Activated T-cell treated with anti-CD3 and anti-CD28 coated beads, Interleukin-2, amount 50 U/mL, for 24 hours (primary cell): ENCODE measurements at regions not wholly inside any gene's neighbourhood (a gene's known extent, or its start where the extent isn't known, plus 50 kb on each side); places are given as distances from the start of the nearest gene placed in this dataset.

Experiments
- DNase-seq: peaks from one replicate; pipeline ENCODE4 v3.0.0-alpha.2; 2020
- H3K27ac Mint-ChIP-seq: 2 replicates; pipeline ENCODE4 v1.8.0; 2020; ENCODE audit warnings: mild to moderate bottlenecking, mixed read lengths
- H3K27me3 Mint-ChIP-seq: 2 replicates; pipeline ENCODE4 v1.8.0; 2020; ENCODE audit warnings: mixed read lengths
- H3K36me3 Mint-ChIP-seq: 2 replicates; pipeline ENCODE4 v1.8.0; 2020; ENCODE audit warnings: low read depth, mixed read lengths
- H3K4me1 Mint-ChIP-seq: 2 replicates; pipeline ENCODE4 v1.8.0; 2020; ENCODE audit warnings: low read depth, mixed read lengths
- H3K4me3 Mint-ChIP-seq: 2 replicates; pipeline ENCODE4 v1.8.0; 2020; ENCODE audit warnings: mild to moderate bottlenecking, moderate library complexity, mixed read lengths
- H3K9me3 Mint-ChIP-seq: 2 replicates; pipeline ENCODE4 v1.8.0; 2020; ENCODE audit warnings: mixed read lengths

DNA sequence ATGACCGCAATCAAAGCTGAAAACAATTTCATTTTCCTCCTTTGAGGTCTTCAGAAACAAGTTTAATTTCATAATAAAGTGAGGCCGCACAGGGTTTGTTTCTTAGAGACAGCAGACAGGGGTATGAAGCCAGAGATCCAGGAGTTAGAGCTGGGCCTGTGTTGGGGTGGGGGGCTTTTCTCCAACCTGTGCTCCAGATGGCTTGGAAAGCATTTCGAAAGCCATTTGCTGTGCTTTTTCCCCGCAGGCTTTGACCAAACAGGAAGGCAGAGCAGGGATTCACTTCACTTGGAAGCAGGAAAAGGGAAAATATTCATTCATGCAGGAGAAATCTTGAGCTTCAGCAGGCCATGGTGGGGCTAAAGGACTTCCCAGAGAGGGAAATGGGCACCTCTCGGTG lies 617.4 kb downstream of the SOX6 start:
- Mint-ChIP-seq H3K27ac (no peak overlapping the region), H3K27me3 (no peaks in the 10 kb centered on the region)

DNA sequence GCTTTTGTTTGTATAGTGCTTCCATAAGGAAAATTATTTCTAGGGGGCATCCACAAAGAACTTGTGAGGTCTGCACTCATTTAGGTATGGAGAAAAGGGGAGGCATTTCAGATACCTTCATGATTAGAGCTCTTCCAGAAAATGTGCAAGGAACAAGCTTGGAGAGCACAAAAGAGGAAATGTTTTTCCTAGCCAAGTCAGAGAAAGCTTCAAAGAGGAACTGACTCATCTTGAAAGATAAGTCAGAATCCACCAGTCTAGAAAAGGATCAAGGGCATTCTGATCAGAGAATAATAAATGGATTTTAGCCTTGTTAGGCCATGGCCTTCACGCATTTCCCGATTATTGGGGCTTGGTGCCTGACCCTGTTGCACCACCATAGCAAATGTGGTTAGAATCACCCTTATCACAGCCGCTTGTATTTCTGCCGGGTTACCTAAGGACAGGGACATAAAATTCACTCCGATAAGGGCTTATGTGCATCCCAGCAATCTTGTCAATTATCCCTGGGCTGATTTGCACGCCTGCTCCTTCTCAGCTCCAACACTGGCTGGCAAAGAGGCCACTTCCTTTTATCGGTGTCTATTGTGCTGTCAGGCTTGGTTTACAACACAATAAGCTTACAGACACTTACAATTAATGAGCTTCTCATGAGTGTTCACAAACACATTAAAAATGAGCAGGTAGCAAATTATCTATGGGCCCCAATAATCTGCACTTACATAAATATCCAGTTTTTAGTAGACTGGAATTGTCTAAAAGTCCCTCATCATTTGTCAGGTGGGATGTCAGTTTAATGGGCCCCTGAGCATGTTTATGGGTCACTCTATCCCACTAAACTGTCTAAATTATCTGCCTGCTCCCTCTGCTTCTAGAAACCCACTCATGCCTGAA lies 613.5 kb downstream of the SOX6 start:
- no peak for DNase-seq
- Mint-ChIP-seq H3K36me3 (no peaks in the 10 kb centered on the region), H3K4me3 (no peak overlapping the region), H3K9me3 (no peaks in the 10 kb centered on the region), H3K27me3 (no peaks in the 10 kb centered on the region), H3K4me1 (no peaks in the 10 kb centered on the region), H3K27ac (no peak overlapping the region)

More for the DNA sequence above, 617.4 kb downstream of the SOX6 start:
- no peak for DNase-seq
- Mint-ChIP-seq H3K4me3 (no peak overlapping the region), H3K36me3 (no peaks in the 10 kb centered on the region), H3K9me3 (no peaks in the 10 kb centered on the region), H3K4me1 (no peaks in the 10 kb centered on the region)

DNA sequence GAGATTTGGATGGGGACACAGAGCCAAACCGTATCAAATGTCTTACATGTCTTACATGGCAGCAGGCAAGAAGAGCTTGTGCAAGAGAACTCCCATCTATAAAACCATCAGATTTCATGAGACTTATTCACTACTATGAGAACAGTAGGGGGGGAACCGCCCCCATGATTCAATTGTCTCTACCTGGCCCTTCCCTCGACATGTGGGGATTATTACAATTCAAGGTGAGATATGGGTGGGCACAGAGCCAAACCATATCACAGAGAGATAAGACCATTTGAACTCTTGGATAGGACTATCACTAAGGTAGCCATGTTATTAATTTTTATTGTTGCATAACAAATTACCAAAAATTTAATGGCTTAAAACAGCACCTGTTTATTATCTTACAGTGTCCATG lies 611.7 kb downstream of the SOX6 start:
- Mint-ChIP-seq H3K36me3 (no peaks in the 10 kb centered on the region), H3K4me1 (no peaks in the 10 kb centered on the region), H3K27ac (no peak overlapping the region), H3K9me3 (no peaks in the 10 kb centered on the region), H3K4me3 (no peak overlapping the region), H3K27me3 (no peaks in the 10 kb centered on the region)
- DNase-seq: no peak

DNA sequence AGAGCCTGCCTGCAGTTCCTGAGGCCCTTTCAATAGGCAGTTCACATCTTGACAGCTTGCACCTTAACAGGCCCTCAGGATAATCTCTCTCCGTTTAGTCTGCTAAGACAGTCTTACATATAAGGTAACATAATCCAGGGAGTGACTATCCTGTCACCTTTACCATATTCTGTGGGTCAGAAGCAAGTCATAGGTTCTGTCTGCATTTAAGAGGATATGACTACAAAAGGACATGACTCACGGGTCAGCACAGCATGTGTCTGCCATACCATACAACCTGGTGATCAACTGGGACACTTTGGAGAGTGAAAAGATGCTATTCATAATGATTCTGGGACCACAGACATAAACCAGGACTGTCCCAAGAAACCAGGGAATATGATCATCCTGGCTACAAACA lies 611.1 kb downstream of the SOX6 start:
- Mint-ChIP-seq H3K27me3 (no peaks in the 10 kb centered on the region), H3K9me3 (no peaks in the 10 kb centered on the region), H3K27ac (no peak overlapping the region), H3K4me1 (no peaks in the 10 kb centered on the region), H3K4me3 (no peak overlapping the region), H3K36me3 (no peaks in the 10 kb centered on the region)
- DNase-seq: no peak

DNA sequence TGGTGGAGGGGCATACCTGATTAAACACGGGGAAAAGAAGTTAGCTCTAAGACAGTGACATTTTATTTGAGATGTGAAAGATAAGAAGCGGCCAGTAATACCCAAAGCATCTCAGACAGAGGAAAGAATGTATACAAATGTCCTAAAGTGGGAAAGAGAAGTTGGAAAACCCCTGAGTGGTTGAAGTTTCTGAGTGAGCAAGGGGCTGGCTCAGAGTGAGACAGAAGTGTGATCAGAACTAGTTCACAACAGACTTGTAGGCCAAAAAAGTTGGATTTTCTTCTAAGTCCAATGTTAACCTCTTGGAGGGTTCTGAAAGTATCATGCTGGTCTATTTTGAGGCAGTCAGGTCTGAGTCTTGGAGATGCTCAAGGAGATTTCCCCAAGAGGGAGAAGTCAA lies 608.7 kb downstream of the SOX6 start:
- no peak for DNase-seq
- H3K4me1 Mint-ChIP-seq: no peaks in the 10 kb centered on the region
- H3K9me3 Mint-ChIP-seq: no peaks in the 10 kb centered on the region
- no peaks in the 10 kb centered on the region for H3K27me3 Mint-ChIP-seq
- no peaks in the 10 kb centered on the region for H3K36me3 Mint-ChIP-seq
- no peak overlapping the region for H3K4me3 Mint-ChIP-seq
- H3K27ac Mint-ChIP-seq: no peak overlapping the region

DNA sequence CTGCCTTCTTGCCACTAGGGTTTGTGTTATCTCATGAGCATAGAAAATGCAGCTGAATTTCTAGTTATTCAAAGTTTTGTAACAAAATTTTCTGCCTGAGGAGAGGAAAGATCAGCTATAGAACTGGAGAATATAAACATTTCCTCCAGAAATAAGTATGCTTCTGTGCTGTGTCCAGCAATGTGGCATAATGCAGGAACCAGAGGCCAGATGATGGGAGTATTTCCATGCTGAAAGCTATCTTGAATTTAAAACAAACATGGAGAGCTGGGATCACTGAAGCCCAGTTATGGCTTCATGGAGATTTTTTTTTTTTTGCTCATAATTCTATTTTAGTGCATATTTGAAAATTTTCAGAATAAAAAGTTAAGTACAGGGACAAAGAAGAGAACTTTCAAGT lies 608.2 kb downstream of the SOX6 start:
- Mint-ChIP-seq H3K27ac (no peak overlapping the region), H3K9me3 (no peaks in the 10 kb centered on the region), H3K27me3 (no peaks in the 10 kb centered on the region), H3K4me3 (no peak overlapping the region), H3K4me1 (no peaks in the 10 kb centered on the region), H3K36me3 (no peaks in the 10 kb centered on the region)
- no peak for DNase-seq

DNA sequence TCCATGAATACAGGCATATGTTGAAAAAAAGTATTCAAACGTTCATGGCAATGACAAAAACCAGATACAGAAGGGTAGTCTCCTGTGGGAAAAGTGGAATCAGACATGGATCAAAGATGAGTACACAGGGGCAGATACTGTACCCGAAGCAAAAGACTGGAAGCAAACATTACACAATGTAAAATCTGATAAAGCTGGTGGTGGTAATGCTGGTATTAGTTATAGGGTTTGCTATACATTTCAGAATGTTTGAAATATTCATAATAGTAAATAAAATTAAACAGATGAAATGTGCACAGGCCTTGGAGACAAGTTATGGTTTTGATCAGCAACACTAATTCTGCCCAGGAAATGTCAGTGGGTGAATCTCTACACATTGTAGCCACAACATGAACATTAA lies 607.6 kb downstream of the SOX6 start:
- H3K36me3 Mint-ChIP-seq: no peaks in the 10 kb centered on the region
- peaks cover under 1% of the 10 kb centered on the region for H3K9me3 Mint-ChIP-seq
- no peak for DNase-seq
- H3K4me3 Mint-ChIP-seq: no peak overlapping the region
- no peak overlapping the region for H3K27ac Mint-ChIP-seq
- no peaks in the 10 kb centered on the region for H3K4me1 Mint-ChIP-seq
- no peaks in the 10 kb centered on the region for H3K27me3 Mint-ChIP-seq

DNA sequence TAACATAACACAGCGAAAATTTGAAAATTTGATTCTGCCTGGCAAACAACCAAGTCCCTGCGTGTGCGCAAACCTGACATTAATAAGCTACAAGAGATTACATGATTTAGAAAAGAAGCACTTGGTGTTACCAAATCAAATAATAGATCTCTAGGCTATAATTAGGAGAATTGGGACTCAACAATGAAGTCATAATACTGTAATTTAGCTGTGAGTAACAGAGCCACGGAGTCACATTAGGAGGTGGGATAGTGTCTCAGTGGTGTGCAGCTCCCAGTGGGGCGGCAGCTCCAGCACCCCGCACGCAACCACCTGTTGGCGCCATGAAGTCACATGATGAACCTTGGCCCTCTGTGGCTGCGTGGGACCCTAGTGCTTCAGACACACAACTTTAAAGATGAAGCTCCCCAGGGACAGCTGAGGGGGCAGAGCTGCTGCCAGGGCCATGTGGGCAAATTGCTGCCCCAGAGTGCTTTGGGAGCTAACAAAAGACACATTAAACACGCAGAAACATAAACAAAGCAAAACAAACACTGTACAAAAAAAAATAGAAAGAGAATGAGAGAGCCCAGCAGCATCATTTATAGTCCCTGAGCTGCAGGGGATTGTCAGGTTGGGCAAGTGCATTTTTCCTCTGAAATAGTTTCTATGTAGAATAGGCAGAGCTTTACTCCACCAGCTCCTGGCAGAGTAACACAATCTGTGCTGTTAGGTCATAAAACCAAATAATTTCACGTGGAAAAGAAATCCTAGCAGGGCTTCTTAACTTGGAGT lies 605.6 kb downstream of the SOX6 start:
- Mint-ChIP-seq H3K9me3 (peaks cover 7% of the 10 kb centered on the region), H3K27ac (no peak overlapping the region), H3K4me1 (no peaks in the 10 kb centered on the region), H3K4me3 (no peak overlapping the region), H3K36me3 (no peaks in the 10 kb centered on the region), H3K27me3 (no peaks in the 10 kb centered on the region)
- DNase-seq: no peak

DNA sequence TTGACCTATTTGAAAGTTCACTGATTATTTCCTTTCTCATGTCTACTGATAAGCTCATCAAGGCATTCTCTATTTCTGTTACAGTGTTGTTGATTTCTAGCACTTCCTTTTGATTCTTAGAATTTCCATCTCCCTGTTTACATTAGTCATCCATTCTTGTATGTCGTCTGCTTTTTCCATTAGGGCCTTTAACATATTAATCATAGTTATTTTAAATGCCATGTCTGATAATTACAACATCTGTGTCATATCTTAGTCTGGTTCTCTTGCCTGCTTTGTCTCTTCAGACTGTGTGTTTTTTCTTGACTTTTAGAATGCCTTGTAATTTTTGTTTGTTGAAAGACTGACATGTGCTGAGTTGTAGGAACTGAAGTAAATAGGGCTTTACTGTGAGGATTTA lies 602.1 kb downstream of the SOX6 start:
- no peak overlapping the region for H3K27ac Mint-ChIP-seq
- no peaks in the 10 kb centered on the region for H3K36me3 Mint-ChIP-seq
- no peak for DNase-seq
- no peak overlapping the region for H3K4me3 Mint-ChIP-seq
- H3K27me3 Mint-ChIP-seq: peaks cover 5% of the 10 kb centered on the region
- peaks cover 7% of the 10 kb centered on the region for H3K9me3 Mint-ChIP-seq
- no peaks in the 10 kb centered on the region for H3K4me1 Mint-ChIP-seq

DNA sequence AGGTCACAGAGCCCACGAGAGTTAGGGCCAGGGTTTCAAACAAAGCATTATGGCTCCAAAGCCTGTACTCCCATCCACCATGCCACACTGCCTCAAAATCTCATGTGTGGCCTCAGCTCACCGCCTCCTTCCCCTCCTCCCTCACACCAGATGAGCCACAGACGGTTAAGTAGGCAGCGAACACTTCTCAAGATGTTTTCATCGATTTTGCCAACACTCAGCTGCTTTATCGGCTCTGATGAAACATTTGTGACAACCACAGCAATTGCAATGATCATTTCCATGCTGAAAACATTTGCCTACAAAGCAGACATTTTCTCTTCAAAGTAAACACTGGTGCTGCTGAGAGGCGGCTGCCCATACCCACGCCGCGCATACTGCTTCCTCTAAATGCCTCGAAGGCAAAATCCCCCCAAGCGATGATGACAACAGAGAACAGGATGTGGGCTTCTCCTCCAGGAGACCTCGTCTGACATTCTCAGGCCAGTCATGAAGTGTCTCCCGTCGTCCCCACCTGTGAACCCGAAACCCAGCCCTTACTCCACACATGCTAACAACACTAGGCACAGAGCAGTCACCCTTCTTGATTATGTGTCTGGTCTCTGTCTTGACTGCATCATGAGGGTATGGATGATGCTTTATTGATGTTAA lies 599.2 kb downstream of the SOX6 start:
- Mint-ChIP-seq H3K4me3 (no peak overlapping the region), H3K27ac (no peak overlapping the region), H3K27me3 (peaks cover 9% of the 10 kb centered on the region), H3K4me1 (no peaks in the 10 kb centered on the region), H3K9me3 (peaks cover 7% of the 10 kb centered on the region), H3K36me3 (no peaks in the 10 kb centered on the region)
- no peak for DNase-seq

DNA sequence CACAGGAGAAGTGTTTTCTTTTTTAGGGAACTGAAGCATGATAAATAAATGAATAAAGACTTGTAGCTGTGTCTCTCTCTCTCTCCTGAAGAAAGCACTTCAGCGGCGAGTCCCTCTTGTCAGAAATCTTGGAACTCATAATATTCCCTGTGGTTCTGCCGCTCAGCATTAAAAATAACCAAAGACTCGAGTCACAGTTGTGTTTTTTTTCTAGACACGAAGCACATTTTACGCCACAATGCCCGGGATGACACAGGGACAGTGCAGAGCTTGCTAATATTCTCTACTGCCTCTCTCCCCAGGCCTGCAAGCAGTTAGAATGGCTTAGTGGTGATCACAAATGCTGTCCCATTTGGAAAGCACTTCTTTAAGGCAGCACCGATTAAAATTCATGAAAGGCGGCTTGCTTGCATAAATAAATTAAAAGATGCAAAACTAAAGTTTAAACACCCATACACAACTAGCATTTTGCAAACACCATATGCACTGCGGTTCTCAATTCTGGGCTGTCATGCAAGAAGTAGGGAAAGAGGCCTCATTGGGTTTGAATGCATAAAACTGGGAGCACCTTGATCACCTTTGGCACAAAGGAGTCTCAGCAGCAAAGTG lies 597.4 kb downstream of the SOX6 start:
- peaks cover 9% of the 10 kb centered on the region for H3K27me3 Mint-ChIP-seq
- no peaks in the 10 kb centered on the region for H3K36me3 Mint-ChIP-seq
- H3K27ac Mint-ChIP-seq: no peak overlapping the region
- H3K9me3 Mint-ChIP-seq: peaks cover 4% of the 10 kb centered on the region
- H3K4me1 Mint-ChIP-seq: no peaks in the 10 kb centered on the region
- H3K4me3 Mint-ChIP-seq: no peak overlapping the region
- DNase-seq: no peak

DNA sequence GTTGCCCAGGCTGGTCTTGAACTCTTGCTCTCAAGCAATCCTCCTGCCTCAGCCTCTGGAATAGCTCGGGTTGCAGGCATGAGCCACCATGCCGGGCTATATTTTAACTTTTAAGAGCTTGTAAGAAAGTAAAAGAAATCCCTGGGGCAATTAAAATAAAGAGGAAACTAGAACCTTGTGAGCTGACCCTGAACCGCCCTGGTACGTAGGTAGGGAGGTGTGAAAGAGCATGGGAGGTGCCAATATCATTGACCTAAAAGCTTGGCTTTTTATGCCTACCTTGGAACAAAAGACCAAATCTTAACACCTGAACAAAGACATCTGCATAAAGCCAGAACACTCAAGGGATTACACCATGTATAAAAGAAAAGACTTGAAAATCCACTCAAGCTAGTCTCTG lies 595.1 kb downstream of the SOX6 start:
- no peak overlapping the region for H3K27ac Mint-ChIP-seq
- H3K4me1 Mint-ChIP-seq: no peaks in the 10 kb centered on the region
- H3K4me3 Mint-ChIP-seq: no peak overlapping the region
- H3K9me3 Mint-ChIP-seq: no peaks in the 10 kb centered on the region
- H3K27me3 Mint-ChIP-seq: peaks cover 9% of the 10 kb centered on the region
- DNase-seq: no peak
- H3K36me3 Mint-ChIP-seq: no peaks in the 10 kb centered on the region

DNA sequence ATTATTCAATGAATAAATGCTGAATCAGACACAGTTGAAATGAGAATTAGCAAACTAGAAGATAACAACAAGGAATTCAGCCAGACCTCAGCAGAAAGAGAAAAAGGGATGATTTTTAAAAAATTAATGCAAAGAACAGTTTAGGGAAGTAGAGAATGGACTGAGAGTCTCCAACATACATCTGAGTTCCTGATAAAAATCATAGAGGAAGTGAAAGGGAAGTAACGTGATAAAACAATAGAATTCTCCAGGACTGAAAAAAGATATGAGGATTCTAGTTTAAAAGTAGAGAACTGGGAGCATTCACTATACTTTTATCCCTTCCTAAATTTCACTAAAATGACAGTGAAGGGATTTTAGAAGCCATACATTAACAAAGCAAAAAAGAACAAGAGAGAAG lies 592.0 kb downstream of the SOX6 start:
- Mint-ChIP-seq H3K27ac (no peak overlapping the region), H3K36me3 (no peaks in the 10 kb centered on the region), H3K4me1 (no peaks in the 10 kb centered on the region), H3K4me3 (no peak overlapping the region), H3K9me3 (no peaks in the 10 kb centered on the region), H3K27me3 (peaks cover 5% of the 10 kb centered on the region)
- DNase-seq: no peak

DNA sequence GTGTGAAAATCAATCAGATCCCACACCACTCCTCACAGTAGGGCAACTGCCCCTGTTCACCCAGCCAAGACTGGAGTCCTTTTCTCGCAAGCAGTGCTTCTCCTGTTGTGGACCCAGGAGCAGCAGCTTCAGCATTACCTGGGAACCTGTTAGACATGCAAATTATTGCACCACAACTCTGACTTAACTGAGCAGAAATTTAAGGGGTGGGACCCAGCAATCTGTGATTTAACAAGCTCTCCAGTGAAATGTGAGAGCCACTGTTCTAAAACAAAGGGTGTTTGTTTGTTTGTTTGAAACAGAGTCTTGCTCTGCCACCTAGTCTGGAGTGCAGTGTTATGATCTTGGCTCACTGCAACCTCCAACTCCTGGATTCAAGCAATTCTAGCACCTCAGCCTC lies 591.4 kb downstream of the SOX6 start:
- Mint-ChIP-seq H3K36me3 (no peaks in the 10 kb centered on the region), H3K4me1 (no peaks in the 10 kb centered on the region), H3K27ac (no peak overlapping the region), H3K27me3 (peaks cover 5% of the 10 kb centered on the region), H3K4me3 (no peak overlapping the region), H3K9me3 (no peaks in the 10 kb centered on the region)
- no peak for DNase-seq
